ENCODE measurements at regions not wholly inside any gene's neighbourhood (a gene's known extent, or its start where the extent isn't known, plus 50 kb on each side); places are given as distances from the start of the nearest gene placed in this dataset.

DNA sequence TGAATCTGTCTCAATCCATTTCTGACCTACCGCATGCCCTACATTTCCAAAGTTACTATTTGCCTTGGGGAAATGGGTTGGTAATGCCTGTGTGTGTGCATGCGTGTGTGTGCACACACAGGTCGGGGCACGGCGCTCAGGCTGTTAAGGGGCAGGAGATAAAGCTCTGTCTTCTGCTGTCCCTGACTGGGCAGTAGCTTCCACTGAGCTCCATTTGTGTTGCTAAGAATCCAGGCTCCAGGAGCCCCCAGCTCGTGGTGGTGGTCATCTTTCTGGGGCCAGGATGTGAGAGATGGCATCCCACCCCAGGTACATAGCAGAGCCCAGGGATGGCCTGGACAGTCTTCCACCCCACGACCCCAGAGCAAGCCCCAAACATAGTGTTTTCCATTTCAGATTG, 66.7 kb upstream of the HS6ST1 start:
- intact Hi-C loops (cut with DNase I; ENCODE audit: low total_unique reads), result no loop called here
- no peak overlapping the region for H3K4me3 ChIP-seq (ENCODE audit: low read depth, poor library complexity, severe bottlenecking)
- peak in 1 of 2 donors; percentile 29 for DNase-seq (ENCODE audit: low spot score in 2 of 2)
- no peak for TF ChIP-seq POLR2A (IDR thresholded peaks at IDR 0.05)
- TF ChIP-seq, protein P1, sequence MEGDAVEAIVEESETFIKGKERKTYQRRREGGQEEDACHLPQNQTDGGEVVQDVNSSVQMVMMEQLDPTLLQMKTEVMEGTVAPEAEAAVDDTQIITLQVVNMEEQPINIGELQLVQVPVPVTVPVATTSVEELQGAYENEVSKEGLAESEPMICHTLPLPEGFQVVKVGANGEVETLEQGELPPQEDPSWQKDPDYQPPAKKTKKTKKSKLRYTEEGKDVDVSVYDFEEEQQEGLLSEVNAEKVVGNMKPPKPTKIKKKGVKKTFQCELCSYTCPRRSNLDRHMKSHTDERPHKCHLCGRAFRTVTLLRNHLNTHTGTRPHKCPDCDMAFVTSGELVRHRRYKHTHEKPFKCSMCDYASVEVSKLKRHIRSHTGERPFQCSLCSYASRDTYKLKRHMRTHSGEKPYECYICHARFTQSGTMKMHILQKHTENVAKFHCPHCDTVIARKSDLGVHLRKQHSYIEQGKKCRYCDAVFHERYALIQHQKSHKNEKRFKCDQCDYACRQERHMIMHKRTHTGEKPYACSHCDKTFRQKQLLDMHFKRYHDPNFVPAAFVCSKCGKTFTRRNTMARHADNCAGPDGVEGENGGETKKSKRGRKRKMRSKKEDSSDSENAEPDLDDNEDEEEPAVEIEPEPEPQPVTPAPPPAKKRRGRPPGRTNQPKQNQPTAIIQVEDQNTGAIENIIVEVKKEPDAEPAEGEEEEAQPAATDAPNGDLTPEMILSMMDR (IDR thresholded peaks at IDR 0.05), result no peak
- 98% methylated on average over 7 of the region's 7 CpGs for WGBS, 2 donors

DNA sequence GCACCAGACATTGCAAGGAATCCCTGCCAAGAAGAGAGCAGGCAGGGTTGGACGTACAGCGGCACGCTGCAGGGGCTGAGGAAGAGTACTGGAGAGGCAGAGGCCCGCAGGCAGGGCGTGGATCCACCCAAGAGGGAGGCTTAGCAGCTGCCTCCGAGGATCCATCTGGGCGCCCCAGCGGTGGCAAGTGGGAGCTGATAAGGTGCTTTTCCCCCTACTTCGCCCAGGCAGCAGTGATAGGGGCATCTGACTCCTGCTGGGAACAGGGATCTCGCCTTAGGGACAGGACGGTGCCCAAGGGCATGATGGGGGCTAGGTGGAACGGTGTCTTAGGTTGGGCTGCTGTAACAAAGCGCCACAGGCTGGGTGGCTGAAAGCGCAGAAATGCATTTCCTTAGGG, 67.4 kb upstream of the HS6ST1 start:
- intact Hi-C loops (cut with DNase I; ENCODE audit: low total_unique reads), result no loop called here
- peak in 1 of 2 donors; percentile 78 for DNase-seq (ENCODE audit: low spot score in 2 of 2)
- TF ChIP-seq, protein P1 (IDR thresholded peaks at IDR 0.05), result no peak
- TF ChIP-seq POLR2A (IDR thresholded peaks at IDR 0.05), result no peak
- H3K4me3 ChIP-seq (ENCODE audit: low read depth, poor library complexity, severe bottlenecking), result no peak overlapping the region
- 72 to 78% methylated on average over 14 of the region's 14 CpGs for WGBS, 2 donors

DNA sequence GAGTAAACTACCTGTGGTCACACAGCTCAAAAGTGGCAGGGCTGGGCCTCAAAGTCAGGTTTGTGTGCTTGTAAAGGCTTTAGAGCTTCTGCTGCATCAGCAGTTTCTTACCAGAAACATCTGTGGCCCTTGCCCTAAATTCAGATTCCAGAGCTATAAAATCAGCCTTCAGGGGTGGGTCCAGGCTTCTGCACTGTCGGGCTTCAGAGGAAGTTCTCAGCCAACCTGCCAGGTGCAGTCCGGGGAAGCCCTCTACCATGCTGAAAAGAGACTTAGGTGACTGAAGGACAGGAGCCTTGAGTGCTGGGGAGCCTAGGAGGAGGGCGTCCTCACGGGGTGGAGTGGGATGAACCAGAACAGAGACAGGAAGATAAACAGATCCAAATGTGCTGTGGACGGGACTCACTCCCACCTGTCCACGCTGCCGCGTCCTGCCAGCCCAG, 69.9 kb upstream of the HS6ST1 start:
- WGBS, 2 donors, result 79 to 85% methylated on average over 8 of the region's 8 CpGs
- peak in 1 of 2 donors; percentile 82 for DNase-seq (ENCODE audit: low spot score in 2 of 2)
- H3K4me3 ChIP-seq (ENCODE audit: low read depth, poor library complexity, severe bottlenecking), result no peak overlapping the region
- TF ChIP-seq, protein P1 (IDR thresholded peaks at IDR 0.05), result no peak
- no peak for TF ChIP-seq POLR2A (IDR thresholded peaks at IDR 0.05)
- intact Hi-C loops (cut with DNase I; ENCODE audit: low total_unique reads), result no loop called here

DNA sequence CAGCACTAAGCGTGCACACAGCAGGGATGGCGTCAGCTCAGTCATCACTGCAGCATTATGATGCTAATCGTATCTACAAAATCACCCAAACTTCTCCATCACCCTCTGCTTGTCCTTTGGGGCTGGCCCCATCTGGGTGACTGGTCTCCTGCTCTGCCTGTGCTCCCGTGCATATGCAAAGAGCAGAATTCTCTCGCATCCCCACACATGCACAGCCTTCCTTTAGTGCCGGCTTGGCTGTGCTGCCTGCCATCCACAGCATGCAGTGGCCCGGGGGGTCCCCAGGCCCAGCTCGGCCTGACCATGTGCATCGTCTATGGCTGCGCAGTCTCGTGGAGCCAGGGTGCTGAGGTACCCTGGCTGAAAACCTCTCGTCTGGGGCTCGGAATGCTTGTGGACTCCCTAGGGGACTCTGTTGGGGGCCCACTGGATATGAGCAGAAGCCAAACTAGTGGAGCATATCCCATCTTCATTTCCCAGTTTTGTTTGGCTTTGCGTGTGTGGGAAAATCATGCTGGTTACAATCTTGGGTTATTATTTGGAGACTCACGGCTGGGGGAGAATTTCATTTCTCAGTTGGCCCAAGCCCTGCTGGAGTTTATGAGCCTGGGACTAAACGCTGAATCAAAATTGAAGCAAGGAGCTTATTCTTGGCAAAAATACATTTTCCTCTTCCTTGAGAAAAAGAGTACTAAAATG, 70.9 kb upstream of the HS6ST1 start:
- H3K4me3 ChIP-seq (ENCODE audit: low read depth, poor library complexity, severe bottlenecking), result no peak overlapping the region
- intact Hi-C loops (cut with DNase I; ENCODE audit: low total_unique reads), result no loop called here
- TF ChIP-seq, protein P1 (IDR thresholded peaks at IDR 0.05), result no peak
- no peak for TF ChIP-seq POLR2A (IDR thresholded peaks at IDR 0.05)
- DNase-seq (ENCODE audit: low spot score in 2 of 2), result peak in 1 of 2 donors; percentile 78
- WGBS, 2 donors, result 67 to 83% methylated on average over 15 to 16 of the region's 16 CpGs

DNA sequence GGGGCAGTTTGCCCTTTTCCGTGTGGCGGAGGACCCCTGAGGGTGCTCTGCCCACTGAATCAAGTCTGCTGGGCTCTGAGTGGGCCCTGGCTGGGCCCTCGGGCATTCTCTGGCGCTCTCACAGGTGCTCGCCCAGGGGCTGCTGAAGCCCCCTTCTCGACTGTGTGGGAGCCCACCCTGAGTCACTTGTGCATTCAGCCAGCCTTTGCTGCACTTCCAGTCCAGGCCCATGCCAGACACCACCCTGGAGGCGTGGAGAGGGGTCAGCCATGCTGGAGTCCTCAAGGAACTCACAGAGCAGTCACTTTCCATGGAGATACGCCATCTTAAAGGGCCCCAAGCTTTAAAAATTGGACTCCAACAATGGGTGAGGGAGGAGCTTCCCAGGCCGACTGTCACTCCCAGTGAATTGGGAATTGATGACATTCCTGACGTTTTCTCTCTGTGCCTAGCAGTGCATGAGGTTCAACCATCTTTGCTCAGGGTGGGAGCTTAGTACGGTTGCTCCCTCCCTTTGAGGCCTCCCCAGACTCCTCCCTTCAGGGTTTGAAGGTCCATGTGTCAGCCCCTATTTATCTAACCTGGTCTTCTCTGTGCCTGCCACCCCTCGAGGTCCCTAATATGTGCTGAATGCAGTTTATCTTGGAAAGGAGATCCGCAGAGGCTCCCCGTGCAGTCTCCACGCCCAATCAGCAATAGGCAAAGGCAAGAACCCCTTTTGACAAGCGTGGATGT, 71.8 kb upstream of the HS6ST1 start:
- intact Hi-C loops (cut with DNase I; ENCODE audit: low total_unique reads), result no loop called here
- DNase-seq (ENCODE audit: low spot score in 2 of 2), result peak in 1 of 2 donors; percentile 62
- H3K4me3 ChIP-seq (ENCODE audit: low read depth, poor library complexity, severe bottlenecking), result no peak overlapping the region
- TF ChIP-seq, protein P1 (IDR thresholded peaks at IDR 0.05), result no peak
- TF ChIP-seq POLR2A (IDR thresholded peaks at IDR 0.05), result no peak
- 71 to 89% methylated on average over 13 to 16 of the region's 16 CpGs for WGBS, 2 donors

Measured in lower leg skin (tissue), 4 donors.